ENCODE measurements at regions not wholly inside any gene's neighbourhood (a gene's known extent, or its start where the extent isn't known, plus 50 kb on each side); places are given as distances from the start of the nearest gene placed in this dataset.
"Not testable (repeated sequence)": the region's sequence is repeated elsewhere in the genome, so short reads cannot be mapped to it uniquely, and the experiment has no call there.

DNA sequence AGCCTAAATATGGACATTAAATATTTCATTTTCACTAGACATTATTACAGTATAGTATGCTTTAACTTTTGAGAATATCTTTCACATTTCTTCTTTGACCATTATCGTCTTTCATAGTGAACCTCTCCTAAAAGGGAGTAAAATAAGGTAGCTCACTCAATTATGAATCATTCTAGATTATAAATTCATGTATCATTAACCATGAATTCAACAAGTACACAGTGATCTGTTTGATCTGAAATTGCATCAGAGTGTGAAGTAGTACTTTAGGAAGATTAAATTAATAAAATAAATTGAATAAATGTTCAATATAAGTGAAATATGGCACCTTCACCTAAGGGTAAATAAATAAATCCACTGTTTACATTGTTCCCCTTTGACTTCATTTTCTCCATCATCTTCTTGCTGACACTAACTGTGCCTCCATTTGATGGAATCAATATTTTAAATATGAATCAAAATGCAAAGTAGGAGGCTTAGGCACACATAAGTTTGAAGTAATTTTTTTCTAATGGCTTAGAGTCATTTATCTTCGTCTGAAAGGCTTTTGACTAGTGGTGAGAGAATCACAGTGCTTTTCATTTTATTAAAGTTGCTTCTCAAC is 174.1 kb upstream of the MDFIC2 start:
- Histone ChIP-seq H3K27ac (ENCODE audit: low read length) (no peak overlapping the region), H3K9me3 (ENCODE audit: control insufficient read depth, insufficient read depth, low read length) (no peaks in the 10 kb centered on the region), H3K4me3 (ENCODE audit: low read length) (no peak overlapping the region), H3K36me3 (ENCODE audit: control insufficient read depth, insufficient read depth, low read length) (no peaks in the 10 kb centered on the region), H3K4me1 (ENCODE audit: control insufficient read depth, insufficient read depth, low read length) (no peaks in the 10 kb centered on the region), H3K27me3 (ENCODE audit: control insufficient read depth, insufficient read depth, low read length) (no peaks in the 10 kb centered on the region)
- DNase-seq (ENCODE audit: low read depth, low spot score) = no peak
- no CpG with 5 or more reads among the region's 2 CpGs for WGBS (ENCODE audit: insufficient coverage, insufficient read length)

DNA sequence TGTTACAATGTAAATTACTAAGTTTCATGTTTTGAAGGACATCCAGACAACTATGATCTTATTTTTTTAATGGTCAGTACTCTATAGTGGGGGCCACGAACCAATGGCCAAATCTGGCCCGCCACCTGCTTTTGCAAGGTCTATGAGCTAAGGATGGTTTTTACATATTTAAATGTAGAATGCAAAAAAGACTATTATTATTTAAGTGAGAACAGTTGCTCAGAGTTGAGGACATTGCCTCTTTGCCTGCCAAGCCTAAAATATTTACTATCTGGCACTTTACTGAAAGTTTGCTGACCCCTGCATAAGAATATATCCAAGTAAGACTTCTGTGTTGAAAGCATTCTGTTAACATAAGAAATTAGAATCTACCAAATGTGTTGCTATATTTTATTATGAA is 163.7 kb upstream of the MDFIC2 start:
- H3K27me3 ChIP-seq (ENCODE audit: control insufficient read depth, insufficient read depth, low read length) = no peaks in the 10 kb centered on the region
- H3K27ac ChIP-seq (ENCODE audit: low read length) = no peak overlapping the region
- H3K4me3 ChIP-seq (ENCODE audit: low read length) = no peak overlapping the region
- no peaks in the 10 kb centered on the region for H3K9me3 ChIP-seq (ENCODE audit: control insufficient read depth, insufficient read depth, low read length)
- no CpG with 5 or more reads among the region's 2 CpGs for WGBS (ENCODE audit: insufficient coverage, insufficient read length)
- no peaks in the 10 kb centered on the region for H3K36me3 ChIP-seq (ENCODE audit: control insufficient read depth, insufficient read depth, low read length)
- DNase-seq (ENCODE audit: low read depth, low spot score) = no peak
- H3K4me1 ChIP-seq (ENCODE audit: control insufficient read depth, insufficient read depth, low read length) = peaks cover 2% of the 10 kb centered on the region

DNA sequence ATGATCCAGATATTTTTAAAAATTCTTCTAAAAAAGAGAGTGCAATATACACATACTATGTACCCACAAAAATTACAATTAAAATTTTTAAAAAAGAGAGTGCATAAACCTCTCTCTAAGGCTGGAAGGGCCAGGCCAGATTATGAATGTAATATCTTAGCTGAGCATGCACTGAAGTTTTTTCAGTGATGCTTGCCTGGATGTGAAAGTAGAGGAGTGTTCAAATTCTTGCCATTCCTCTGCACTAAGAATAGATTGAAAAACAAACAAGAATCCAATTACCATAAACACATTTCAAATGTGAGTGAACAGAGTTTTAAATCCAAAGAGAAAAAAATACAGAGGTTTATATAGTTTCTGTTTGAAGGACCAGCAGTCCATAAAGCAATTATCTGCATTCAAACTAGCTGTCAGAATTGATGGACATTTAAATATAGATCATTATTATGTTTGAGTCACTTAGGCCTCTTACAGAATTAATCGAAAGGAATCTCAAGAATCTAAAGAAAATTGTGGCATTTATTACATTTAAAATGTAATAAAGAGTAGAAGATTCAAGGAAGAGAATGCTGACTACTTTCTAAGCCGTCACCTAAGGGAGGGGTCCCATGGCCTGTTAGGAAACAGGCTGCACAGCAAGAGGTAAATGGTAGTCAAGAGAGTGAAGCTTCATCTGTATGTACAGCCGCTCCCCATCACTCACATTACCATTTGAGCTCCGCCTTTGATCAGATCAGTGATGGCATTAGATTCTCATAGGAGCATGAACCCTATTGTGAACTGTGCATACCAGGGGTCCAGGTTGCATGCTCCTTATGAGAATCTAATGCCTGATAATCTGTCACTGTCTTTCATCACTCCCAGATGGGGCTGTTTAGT is 159.3 kb upstream of the MDFIC2 start:
- H3K4me1 ChIP-seq (ENCODE audit: control insufficient read depth, insufficient read depth, low read length) = no peaks in the 10 kb centered on the region
- H3K27ac ChIP-seq (ENCODE audit: low read length) = no peak overlapping the region
- H3K27me3 ChIP-seq (ENCODE audit: control insufficient read depth, insufficient read depth, low read length) = no peaks in the 10 kb centered on the region
- H3K4me3 ChIP-seq (ENCODE audit: low read length) = no peak overlapping the region
- no peaks in the 10 kb centered on the region for H3K9me3 ChIP-seq (ENCODE audit: control insufficient read depth, insufficient read depth, low read length)
- no CpG with 5 or more reads among the region's 4 CpGs for WGBS (ENCODE audit: insufficient coverage, insufficient read length)
- no peaks in the 10 kb centered on the region for H3K36me3 ChIP-seq (ENCODE audit: control insufficient read depth, insufficient read depth, low read length)
- no peak for DNase-seq (ENCODE audit: low read depth, low spot score)

DNA sequence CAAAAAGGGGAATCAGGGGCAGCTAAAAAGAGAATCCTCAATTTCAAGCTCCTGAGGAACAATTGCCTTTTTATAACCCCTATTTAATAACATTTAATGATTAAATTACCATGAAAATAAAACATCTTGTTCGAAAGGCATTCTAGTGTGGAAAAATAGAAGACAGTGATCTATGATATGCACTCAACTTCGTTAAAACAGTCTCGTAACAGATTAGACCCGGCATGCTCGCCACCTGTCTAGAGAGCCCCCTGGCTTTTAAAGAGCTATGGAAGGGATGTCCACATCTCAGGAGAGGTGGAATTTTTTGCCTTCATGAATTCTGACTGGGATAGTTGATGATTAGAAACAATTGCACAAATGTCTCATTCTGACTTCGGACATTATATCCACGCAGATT is 153.7 kb upstream of the MDFIC2 start:
- H3K27me3 ChIP-seq (ENCODE audit: control insufficient read depth, insufficient read depth, low read length) = no peaks in the 10 kb centered on the region
- H3K4me3 ChIP-seq (ENCODE audit: low read length) = no peak overlapping the region
- H3K9me3 ChIP-seq (ENCODE audit: control insufficient read depth, insufficient read depth, low read length) = peaks cover 2% of the 10 kb centered on the region; the same call in 1 of the 2 replicates
- no peaks in the 10 kb centered on the region for H3K36me3 ChIP-seq (ENCODE audit: control insufficient read depth, insufficient read depth, low read length)
- no peak for DNase-seq (ENCODE audit: low read depth, low spot score)
- WGBS (ENCODE audit: insufficient coverage, insufficient read length) = no CpG with 5 or more reads among the region's 7 CpGs
- H3K27ac ChIP-seq (ENCODE audit: low read length) = no peak overlapping the region
- H3K4me1 ChIP-seq (ENCODE audit: control insufficient read depth, insufficient read depth, low read length) = no peaks in the 10 kb centered on the region

DNA sequence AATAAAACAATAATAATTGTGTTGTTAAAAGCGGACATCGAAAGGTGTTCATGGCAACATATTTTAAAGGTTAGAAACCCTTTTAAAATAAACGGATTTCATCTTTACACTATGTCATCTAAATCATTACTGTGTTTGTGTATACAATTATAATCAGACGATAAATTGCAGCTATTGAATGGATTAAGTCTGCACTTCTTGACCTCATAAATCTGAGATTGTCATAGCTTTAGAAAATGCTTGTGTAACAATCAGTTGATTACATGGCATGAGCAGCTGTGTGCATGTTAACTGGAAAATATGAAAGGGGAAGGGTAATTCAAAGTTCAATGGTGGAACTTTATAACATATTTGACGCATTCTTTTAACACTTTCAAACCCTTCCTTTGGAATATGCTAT is 152.4 kb upstream of the MDFIC2 start:
- no peak for DNase-seq (ENCODE audit: low read depth, low spot score)
- Histone ChIP-seq H3K4me1 (ENCODE audit: control insufficient read depth, insufficient read depth, low read length) (no peaks in the 10 kb centered on the region), H3K27me3 (ENCODE audit: control insufficient read depth, insufficient read depth, low read length) (no peaks in the 10 kb centered on the region), H3K36me3 (ENCODE audit: control insufficient read depth, insufficient read depth, low read length) (no peaks in the 10 kb centered on the region), H3K4me3 (ENCODE audit: low read length) (no peak overlapping the region), H3K27ac (ENCODE audit: low read length) (no peak overlapping the region), H3K9me3 (ENCODE audit: control insufficient read depth, insufficient read depth, low read length) (peaks cover 2% of the 10 kb centered on the region; the same call in 1 of the 2 replicates)
- WGBS (ENCODE audit: insufficient coverage, insufficient read length) = no CpG with 5 or more reads among the region's 5 CpGs

DNA sequence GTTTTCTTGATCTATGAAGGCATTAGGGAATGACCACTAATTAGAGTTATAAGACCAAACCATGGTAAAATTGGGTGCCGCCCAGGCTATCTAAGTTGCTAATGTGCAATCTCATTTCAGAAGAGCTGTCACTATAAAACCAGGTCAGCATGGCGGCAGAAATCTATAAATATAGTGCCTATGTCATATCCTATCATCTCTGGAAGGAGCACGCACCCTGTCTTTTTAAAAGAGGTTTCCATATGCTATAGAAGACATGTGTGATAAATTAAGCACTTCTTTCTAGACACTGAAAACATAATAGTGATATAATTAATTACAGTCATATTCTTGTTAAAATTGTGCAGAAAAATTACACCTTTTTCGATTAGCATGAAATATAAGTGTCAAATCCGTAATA is 152.0 kb upstream of the MDFIC2 start:
- Histone ChIP-seq H3K27me3 (ENCODE audit: control insufficient read depth, insufficient read depth, low read length) (no peaks in the 10 kb centered on the region), H3K4me1 (ENCODE audit: control insufficient read depth, insufficient read depth, low read length) (no peaks in the 10 kb centered on the region), H3K9me3 (ENCODE audit: control insufficient read depth, insufficient read depth, low read length) (peaks cover 2% of the 10 kb centered on the region; the same call in 1 of the 2 replicates), H3K27ac (ENCODE audit: low read length) (no peak overlapping the region), H3K4me3 (ENCODE audit: low read length) (no peak overlapping the region), H3K36me3 (ENCODE audit: control insufficient read depth, insufficient read depth, low read length) (no peaks in the 10 kb centered on the region)
- DNase-seq (ENCODE audit: low read depth, low spot score) = no peak
- no CpG with 5 or more reads among the region's 5 CpGs for WGBS (ENCODE audit: insufficient coverage, insufficient read length)

DNA sequence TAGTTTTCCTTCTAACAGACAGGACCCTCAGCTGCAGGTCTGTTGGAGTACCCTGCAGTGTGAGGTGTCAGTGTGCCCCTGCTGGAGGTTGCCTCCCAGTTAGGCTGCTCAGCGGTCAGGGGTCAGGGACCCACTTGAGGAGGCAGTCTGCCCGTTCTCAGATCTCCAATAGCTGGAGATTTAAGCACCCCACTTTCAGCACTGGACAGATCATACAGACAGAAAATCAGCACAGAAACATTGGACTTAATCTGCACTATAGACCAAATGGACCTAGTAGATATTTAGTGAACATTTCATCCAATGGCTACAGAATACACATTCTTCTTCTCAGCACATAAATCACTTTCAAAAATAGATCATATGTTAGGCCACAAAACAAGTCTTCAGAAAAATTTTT is 137.8 kb upstream of the MDFIC2 start:
- not testable (repeated sequence) for DNase-seq (ENCODE audit: low read depth, low spot score); H3K27me3 ChIP-seq (ENCODE audit: control insufficient read depth, insufficient read depth, low read length); H3K4me3 ChIP-seq (ENCODE audit: low read length); H3K27ac ChIP-seq (ENCODE audit: low read length); H3K36me3 ChIP-seq (ENCODE audit: control insufficient read depth, insufficient read depth, low read length); H3K9me3 ChIP-seq (ENCODE audit: control insufficient read depth, insufficient read depth, low read length); H3K4me1 ChIP-seq (ENCODE audit: control insufficient read depth, insufficient read depth, low read length)
- WGBS (ENCODE audit: insufficient coverage, insufficient read length) = no CpG with 5 or more reads among the region's 2 CpGs

DNA sequence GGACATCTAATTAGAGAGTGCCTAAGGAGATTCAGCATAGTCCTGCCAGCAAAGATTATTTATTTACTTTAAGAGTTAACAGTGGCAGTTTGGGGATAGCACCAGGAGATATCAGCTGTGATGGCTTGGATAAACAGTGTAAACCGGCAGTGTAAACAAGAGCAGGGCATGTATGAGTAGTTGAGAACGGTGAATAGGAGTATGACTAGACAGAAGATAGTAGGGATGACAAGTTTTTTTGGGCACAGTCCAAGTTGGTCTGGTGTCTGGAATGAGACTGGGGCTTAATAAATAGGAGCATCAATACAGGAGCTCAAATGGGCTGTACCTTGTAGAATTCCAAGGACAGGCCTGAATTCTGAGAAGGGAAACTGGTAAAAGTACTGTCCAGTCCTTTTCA is 123.0 kb upstream of the MDFIC2 start:
- DNase-seq (ENCODE audit: low read depth, low spot score); H3K27me3 ChIP-seq (ENCODE audit: control insufficient read depth, insufficient read depth, low read length); H3K36me3 ChIP-seq (ENCODE audit: control insufficient read depth, insufficient read depth, low read length); H3K4me3 ChIP-seq (ENCODE audit: low read length); H3K27ac ChIP-seq (ENCODE audit: low read length); H3K4me1 ChIP-seq (ENCODE audit: control insufficient read depth, insufficient read depth, low read length); H3K9me3 ChIP-seq (ENCODE audit: control insufficient read depth, insufficient read depth, low read length): not testable (repeated sequence)
- WGBS (ENCODE audit: insufficient coverage, insufficient read length) = no CpG with 5 or more reads among the region's 2 CpGs

DNA sequence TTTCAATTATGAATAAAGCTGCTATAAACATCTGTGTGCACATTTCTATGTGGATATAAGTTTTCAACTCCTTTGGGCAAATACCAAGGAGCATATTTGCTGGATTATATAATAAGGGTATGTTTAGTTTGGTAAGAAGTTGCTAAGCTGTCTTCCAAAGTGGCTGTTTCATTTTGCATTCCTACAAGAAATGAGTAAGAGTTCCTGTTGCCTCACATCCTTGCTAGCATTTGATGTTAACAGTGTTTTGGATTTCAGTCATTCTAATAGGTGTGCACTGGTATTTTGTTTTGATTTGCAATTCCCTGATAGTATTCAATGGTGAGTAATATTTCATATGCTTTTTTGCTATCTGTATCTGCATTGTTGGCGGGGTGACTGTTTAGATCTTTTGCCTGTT is 120.7 kb upstream of the MDFIC2 start:
- Histone ChIP-seq H3K27me3 (ENCODE audit: control insufficient read depth, insufficient read depth, low read length) (no peaks in the 10 kb centered on the region), H3K9me3 (ENCODE audit: control insufficient read depth, insufficient read depth, low read length) (no peaks in the 10 kb centered on the region), H3K36me3 (ENCODE audit: control insufficient read depth, insufficient read depth, low read length) (no peaks in the 10 kb centered on the region), H3K4me1 (ENCODE audit: control insufficient read depth, insufficient read depth, low read length) (no peaks in the 10 kb centered on the region), H3K4me3 (ENCODE audit: low read length) (no peak overlapping the region), H3K27ac (ENCODE audit: low read length) (no peak overlapping the region)
- DNase-seq (ENCODE audit: low read depth, low spot score) = no peak
- no CpG with 5 or more reads among the region's 1 CpG for WGBS (ENCODE audit: insufficient coverage, insufficient read length)

DNA sequence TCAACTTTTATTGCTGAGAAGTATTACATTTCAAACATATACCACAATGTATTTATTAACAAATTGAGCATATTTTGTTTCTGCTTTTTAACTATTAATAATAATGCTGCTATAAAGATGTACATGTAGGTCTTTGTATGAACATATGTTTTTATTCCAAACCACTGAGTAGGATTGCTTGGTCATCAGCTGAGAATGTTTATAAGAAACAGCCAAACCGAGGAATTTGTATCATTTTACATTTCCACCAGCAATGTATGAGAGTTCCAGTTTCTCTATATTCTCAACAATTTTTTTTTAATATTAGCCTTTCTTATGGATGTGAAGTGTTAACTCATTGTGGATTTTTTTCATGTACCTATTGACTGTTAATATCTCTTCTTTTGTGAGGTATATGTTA is 119.5 kb upstream of the MDFIC2 start:
- DNase-seq (ENCODE audit: low read depth, low spot score) = no peak
- no peak overlapping the region for H3K4me3 ChIP-seq (ENCODE audit: low read length)
- H3K27ac ChIP-seq (ENCODE audit: low read length) = no peak overlapping the region
- no peaks in the 10 kb centered on the region for H3K4me1 ChIP-seq (ENCODE audit: control insufficient read depth, insufficient read depth, low read length)
- no peaks in the 10 kb centered on the region for H3K9me3 ChIP-seq (ENCODE audit: control insufficient read depth, insufficient read depth, low read length)
- H3K36me3 ChIP-seq (ENCODE audit: control insufficient read depth, insufficient read depth, low read length) = no peaks in the 10 kb centered on the region
- no CpG with 5 or more reads among the region's 1 CpG for WGBS (ENCODE audit: insufficient coverage, insufficient read length)
- no peaks in the 10 kb centered on the region for H3K27me3 ChIP-seq (ENCODE audit: control insufficient read depth, insufficient read depth, low read length)

DNA sequence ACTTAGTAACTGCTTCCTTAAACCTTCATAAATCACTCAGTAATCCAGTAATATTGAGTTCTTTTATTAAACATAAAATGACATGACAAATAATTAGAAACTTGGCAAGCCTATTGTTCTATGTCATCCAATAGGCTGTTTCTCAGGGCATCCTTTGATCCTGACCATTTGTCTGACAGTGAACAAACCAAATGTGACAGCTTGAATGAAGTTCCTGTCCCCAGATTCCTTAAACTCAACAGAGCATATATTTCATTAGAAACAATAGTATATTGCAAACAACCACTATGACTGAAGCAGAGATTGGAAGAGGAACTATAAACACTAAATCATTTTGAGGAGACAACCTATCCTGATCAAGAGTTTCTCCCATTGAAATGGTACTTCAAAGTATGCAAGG is 113.6 kb upstream of the MDFIC2 start:
- no peaks in the 10 kb centered on the region for H3K27me3 ChIP-seq (ENCODE audit: control insufficient read depth, insufficient read depth, low read length)
- no peaks in the 10 kb centered on the region for H3K9me3 ChIP-seq (ENCODE audit: control insufficient read depth, insufficient read depth, low read length)
- H3K36me3 ChIP-seq (ENCODE audit: control insufficient read depth, insufficient read depth, low read length) = no peaks in the 10 kb centered on the region
- no peak overlapping the region for H3K4me3 ChIP-seq (ENCODE audit: low read length)
- no peaks in the 10 kb centered on the region for H3K4me1 ChIP-seq (ENCODE audit: control insufficient read depth, insufficient read depth, low read length)
- H3K27ac ChIP-seq (ENCODE audit: low read length) = no peak overlapping the region
- DNase-seq (ENCODE audit: low read depth, low spot score) = no peak

Measured in iPS DF 6.9 (cell line).